ENCODE measurements at regions not wholly inside any gene's neighbourhood (a gene's known extent, or its start where the extent isn't known, plus 50 kb on each side); places are given as distances from the start of the nearest gene placed in this dataset.

DNA sequence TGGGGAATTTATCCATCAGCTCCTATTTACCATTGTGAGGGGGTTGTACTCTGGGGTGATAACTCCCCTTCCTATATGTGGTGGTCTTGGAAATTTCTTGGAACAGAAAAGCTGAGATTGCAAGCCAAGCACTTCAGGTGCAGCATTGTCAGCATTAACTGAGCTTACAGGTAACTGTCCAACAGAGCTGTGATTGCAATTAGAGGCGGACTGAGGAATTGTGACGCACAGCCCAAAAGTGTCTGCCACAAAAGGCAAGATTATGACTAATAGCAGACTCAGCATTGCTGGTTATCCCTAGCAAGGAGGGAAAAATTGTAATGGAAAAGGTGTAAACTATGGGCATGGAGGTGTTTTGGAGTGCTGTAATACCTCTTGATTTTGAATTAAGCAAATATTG, 126.1 kb upstream of the AGR3 start:
- TF ChIP-seq, protein P1, sequence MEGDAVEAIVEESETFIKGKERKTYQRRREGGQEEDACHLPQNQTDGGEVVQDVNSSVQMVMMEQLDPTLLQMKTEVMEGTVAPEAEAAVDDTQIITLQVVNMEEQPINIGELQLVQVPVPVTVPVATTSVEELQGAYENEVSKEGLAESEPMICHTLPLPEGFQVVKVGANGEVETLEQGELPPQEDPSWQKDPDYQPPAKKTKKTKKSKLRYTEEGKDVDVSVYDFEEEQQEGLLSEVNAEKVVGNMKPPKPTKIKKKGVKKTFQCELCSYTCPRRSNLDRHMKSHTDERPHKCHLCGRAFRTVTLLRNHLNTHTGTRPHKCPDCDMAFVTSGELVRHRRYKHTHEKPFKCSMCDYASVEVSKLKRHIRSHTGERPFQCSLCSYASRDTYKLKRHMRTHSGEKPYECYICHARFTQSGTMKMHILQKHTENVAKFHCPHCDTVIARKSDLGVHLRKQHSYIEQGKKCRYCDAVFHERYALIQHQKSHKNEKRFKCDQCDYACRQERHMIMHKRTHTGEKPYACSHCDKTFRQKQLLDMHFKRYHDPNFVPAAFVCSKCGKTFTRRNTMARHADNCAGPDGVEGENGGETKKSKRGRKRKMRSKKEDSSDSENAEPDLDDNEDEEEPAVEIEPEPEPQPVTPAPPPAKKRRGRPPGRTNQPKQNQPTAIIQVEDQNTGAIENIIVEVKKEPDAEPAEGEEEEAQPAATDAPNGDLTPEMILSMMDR (conservative IDR thresholded peaks at IDR 0.05) = no peak
- H3K36me3 Mint-ChIP-seq (ENCODE audit: low read depth) = peaks cover 2% of the 10 kb centered on the region
- DNase-seq (ENCODE audit: low read depth, low spot score) = no peak
- no peak overlapping the region for H3K4me3 Mint-ChIP-seq
- H3K4me1 Mint-ChIP-seq = peaks cover 8% of the 10 kb centered on the region
- no peaks in the 10 kb centered on the region for H3K27me3 Mint-ChIP-seq (ENCODE audit: low read depth)
- H3K9me3 Mint-ChIP-seq = no peaks in the 10 kb centered on the region
- no peak overlapping the region for H3K27ac Mint-ChIP-seq (ENCODE audit: unreplicated experiment)

DNA sequence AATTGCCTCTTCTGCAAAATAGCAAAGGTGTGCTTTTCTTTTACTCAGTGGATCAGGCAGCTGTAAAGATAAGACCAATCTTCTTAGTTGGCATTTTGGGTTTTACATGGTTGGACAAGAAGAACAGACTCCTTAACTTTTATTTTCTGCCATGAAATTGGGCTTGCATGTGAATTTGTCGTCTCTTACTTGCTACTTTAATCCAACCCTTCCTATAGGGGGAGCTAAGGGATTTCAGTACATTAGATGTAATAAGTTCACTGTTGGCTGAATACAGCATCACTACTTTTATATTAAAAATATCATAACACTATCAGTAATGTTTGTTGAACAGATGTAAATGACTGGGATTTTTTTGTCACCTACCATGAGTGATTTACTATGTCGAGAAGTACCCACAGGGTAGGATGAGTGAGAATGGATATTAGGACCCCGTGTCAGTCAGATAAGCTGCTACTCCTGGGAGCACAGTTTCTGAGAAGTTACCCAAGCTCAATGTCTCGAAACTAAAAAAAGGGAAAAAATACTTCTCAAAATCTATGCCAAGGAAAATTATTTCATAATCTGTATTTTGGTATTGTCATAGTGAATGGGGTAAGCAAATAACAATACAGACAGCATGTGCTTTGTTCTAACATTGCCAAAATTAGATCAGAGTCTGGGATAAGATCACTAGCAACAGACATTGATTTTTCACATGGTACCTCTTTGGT, 127.4 kb upstream of the AGR3 start:
- TF ChIP-seq, protein P1 (conservative IDR thresholded peaks at IDR 0.05) = no peak
- H3K36me3 Mint-ChIP-seq (ENCODE audit: low read depth) = no peaks in the 10 kb centered on the region
- peaks cover 8% of the 10 kb centered on the region for H3K4me1 Mint-ChIP-seq
- no peaks in the 10 kb centered on the region for H3K27me3 Mint-ChIP-seq (ENCODE audit: low read depth)
- H3K9me3 Mint-ChIP-seq = no peaks in the 10 kb centered on the region
- no peak overlapping the region for H3K4me3 Mint-ChIP-seq
- H3K27ac Mint-ChIP-seq (ENCODE audit: unreplicated experiment) = no peak overlapping the region
- no peak for DNase-seq (ENCODE audit: low read depth, low spot score)

DNA sequence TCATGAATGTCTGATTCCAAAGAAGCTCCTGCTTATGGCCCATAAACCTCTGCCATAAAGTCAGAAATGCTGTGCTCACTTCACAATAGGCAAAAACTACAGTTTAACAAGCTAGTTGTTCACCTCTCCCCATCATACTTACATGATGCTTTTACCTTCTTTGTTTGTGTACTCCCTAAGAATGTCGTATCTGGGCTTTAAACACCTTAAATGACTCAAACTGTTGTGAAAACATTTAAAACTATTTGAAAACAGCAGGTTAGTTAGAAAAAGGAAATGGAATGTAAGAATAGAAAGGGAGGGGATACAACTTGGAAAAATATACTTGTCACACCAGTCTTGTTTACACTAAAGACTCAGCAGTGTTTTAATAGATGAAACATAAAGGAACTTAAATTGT, 128.2 kb upstream of the AGR3 start:
- H3K4me1 Mint-ChIP-seq = peaks cover 8% of the 10 kb centered on the region
- DNase-seq (ENCODE audit: low read depth, low spot score) = no peak
- no peaks in the 10 kb centered on the region for H3K27me3 Mint-ChIP-seq (ENCODE audit: low read depth)
- TF ChIP-seq, protein P1 (conservative IDR thresholded peaks at IDR 0.05) = no peak
- no peaks in the 10 kb centered on the region for H3K9me3 Mint-ChIP-seq
- no peak overlapping the region for H3K4me3 Mint-ChIP-seq
- no peak overlapping the region for H3K27ac Mint-ChIP-seq (ENCODE audit: unreplicated experiment)
- no peaks in the 10 kb centered on the region for H3K36me3 Mint-ChIP-seq (ENCODE audit: low read depth)

DNA sequence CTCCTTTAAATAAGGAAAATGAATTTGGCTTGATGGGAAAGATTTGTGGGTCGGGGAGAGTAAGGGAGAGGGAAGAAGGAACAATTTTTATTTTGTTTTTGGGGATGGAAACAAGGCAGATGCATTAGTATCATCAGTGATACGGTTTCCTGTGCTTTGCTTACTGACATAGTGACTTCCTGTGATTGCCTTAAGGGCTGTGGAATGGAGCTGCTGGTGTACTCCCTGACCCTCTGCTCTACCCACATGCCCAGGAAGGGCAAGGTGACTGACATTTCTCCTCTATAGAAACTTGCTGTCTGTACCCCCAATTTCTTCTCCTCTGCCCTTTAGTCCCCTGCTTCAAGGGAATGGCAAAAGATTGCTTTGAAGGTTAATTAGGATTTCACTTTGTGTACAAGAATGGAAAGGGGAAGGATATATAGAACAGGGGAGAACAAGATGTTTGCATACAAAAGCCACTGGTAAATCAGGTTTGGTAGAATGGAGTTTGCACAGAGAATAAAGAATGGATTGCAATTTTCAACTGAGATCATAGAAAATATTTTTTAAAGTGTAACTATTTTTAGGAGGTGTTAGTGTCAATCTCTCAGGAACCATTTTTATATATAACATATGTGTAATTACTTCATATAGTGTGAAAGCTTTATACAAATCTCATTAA, 129.0 kb upstream of the AGR3 start:
- no peak overlapping the region for H3K27ac Mint-ChIP-seq (ENCODE audit: unreplicated experiment)
- DNase-seq (ENCODE audit: low read depth, low spot score) = no peak
- H3K27me3 Mint-ChIP-seq (ENCODE audit: low read depth) = no peaks in the 10 kb centered on the region
- H3K36me3 Mint-ChIP-seq (ENCODE audit: low read depth) = no peaks in the 10 kb centered on the region
- H3K4me1 Mint-ChIP-seq = peaks cover 8% of the 10 kb centered on the region
- TF ChIP-seq, protein P1 (conservative IDR thresholded peaks at IDR 0.05) = no peak
- H3K4me3 Mint-ChIP-seq = no peak overlapping the region
- no peaks in the 10 kb centered on the region for H3K9me3 Mint-ChIP-seq

DNA sequence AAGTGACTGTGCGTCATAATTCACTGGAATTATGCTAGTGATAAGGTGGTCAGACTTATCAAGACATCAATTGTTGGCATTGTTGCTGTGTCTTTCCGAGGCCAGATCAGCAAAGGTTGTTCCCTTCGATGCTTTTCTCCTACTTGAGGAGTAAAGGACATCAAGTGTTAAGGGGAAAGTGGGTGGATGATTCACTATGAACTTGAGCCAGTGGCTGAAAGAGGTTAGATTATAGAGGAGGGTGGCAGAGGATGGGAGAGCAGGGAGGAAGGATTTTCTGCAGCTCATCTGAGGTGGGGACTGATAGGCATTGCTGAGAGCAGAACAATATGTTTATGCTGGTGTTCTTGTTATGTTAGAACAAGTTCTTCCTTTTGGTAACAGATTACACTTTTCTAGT, 131.4 kb upstream of the AGR3 start:
- Mint-ChIP-seq H3K27me3 (ENCODE audit: low read depth) (no peaks in the 10 kb centered on the region), H3K27ac (ENCODE audit: unreplicated experiment) (no peak overlapping the region), H3K4me3 (no peak overlapping the region), H3K9me3 (no peaks in the 10 kb centered on the region), H3K36me3 (ENCODE audit: low read depth) (no peaks in the 10 kb centered on the region), H3K4me1 (peaks cover 8% of the 10 kb centered on the region)
- TF ChIP-seq, protein P1 (conservative IDR thresholded peaks at IDR 0.05) = no peak
- DNase-seq (ENCODE audit: low read depth, low spot score) = no peak
